NCI-H2196 treated with DMSO at 0.1 percent for 48 hours (cell line): ENCODE measurements at regions not wholly inside any gene's neighbourhood (a gene's known extent, or its start where the extent isn't known, plus 50 kb on each side); places are given as distances from the start of the nearest gene placed in this dataset.

ENCODE experiments used
- DNase-seq: peaks from one replicate; lab custom pipeline; 2025; ENCODE audit not compliant: unreplicated experiment; lab: John Stamatoyannopoulos, UW

DNA sequence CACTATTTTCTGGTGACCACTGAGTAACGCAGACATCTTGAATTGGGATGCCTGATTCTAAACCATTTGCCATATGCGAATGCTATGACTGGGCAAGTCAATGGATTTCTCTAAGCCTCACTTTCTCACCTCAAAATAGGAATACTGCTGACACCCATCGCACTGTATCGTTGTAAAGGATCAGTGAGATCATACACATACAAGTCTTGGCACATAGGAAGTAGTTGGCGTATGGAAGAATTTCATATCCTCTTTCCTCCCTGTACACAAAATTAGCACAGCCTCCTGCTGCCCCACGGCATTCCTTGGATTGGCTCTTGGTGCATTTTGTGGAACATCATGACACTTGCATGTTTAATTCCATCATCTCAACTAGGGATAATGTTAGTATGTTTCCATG lies 366.9 kb downstream of the CMPK2 start:
- no peak for DNase-seq

DNA sequence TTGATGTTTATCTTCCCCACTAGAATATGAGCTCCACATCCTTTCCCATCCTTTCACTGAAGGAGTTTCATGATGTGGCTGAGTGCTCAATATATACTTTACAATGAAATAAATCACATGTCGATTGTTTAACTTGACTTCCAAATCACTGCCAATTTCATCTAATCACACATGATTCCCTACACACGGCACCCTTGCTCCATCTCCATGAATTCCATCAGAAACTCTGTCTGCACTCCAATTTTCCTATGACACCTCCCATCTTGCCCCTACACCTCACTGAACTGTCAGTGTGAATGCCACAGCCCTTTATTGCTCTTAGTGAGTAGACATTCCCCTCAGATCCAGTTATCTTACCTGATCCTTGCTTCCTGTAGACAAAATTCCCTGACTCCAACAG lies 366.0 kb downstream of the CMPK2 start:
- DNase-seq = no peak

DNA sequence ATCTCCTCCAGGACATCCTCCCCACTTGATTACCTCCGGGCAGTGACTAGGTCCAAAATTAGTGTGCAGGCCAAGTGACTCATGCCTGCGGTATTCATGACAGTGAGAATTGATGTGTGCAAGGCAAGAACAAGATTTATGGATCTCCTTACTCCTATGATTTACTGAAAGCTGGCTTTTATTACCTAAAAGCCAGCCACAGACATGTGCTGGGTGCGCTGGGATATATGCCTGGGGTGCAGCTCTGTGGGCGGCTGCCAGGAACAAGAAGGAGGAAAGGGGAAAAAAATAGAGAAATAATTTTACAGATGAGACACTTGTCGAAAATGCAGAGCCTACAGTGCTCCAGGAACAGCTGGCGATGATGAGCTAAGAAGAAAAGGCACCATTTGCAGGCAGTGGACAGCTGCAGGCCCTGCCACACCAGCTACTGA lies 359.3 kb downstream of the CMPK2 start:
- no peak for DNase-seq

DNA sequence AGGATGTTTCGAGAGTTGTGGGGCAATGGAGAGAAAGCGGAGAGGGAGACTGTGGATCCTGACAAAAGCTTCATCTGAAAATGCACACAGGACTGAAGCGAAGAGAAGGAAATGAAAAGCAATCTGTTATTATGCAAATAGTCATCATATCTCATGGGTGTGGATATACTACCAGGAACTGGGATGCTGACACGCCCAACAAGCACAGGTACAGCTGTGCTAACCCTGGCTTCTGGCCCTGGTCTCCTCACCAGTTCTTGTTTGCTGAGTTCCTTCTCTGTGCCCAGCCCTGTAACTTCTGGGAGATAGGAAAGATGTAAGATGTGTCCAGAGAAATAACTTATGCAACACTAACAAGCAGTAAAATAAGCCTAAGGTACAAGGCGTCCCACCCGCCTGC lies 358.8 kb downstream of the CMPK2 start:
- DNase-seq = no peak

DNA sequence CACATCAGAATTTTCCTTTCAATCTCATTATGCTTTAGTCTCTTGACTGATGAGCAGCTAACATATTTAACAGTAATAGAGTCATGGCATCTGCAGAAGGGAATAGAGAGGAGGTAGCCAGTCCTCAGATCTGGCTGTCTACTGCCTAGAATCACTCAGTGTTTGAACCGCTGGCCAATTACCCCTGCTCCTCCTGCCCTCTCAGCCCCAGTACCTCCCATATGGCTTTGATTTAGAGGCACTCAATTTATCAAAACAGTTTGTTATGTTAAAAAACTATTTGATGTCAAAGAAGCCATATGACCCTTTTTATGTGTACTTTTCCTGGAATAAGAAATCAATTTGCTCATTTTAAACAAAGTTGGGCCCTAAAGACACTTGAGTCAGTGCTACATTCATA lies 355.2 kb downstream of the CMPK2 start:
- no peak for DNase-seq

DNA sequence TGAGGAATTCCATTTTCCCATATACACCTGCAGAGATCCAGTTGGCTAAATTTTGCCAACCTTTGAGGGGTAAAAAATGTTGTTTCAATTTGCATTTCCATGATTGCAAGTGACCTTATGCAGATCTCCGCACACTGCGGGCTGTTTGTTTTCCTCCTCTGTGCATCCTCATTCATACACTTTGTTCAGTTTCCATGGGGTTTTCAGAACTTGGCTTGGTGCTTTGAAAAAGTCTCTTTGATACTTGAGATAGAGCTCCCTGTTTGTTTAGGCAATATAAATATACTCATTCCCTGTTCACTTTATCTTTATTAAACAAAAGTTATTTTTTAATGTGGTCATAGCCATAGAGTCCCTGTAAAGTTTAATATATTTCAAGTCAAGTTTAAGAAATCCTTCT lies 353.1 kb downstream of the CMPK2 start:
- DNase-seq = no peak

DNA sequence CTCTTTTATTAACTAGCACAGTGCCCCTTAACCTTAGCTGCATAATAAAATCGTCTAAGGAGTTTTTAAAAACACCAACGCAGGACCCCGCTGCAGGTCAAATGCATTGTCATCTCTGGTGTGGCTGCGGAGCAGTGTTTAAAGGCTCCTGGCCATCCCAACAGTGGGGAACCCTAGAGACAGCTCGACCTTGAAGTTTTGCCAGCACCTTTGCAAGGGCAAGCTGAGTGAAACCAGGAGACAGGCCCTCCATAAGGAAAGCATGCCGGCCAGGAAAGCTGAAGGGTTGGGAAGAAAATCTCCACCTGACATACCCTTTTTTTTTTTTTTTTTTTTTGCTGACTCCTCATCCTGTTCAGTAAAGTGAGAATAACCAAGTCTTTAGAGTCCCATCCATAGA lies 349.0 kb downstream of the CMPK2 start:
- DNase-seq = no peak

DNA sequence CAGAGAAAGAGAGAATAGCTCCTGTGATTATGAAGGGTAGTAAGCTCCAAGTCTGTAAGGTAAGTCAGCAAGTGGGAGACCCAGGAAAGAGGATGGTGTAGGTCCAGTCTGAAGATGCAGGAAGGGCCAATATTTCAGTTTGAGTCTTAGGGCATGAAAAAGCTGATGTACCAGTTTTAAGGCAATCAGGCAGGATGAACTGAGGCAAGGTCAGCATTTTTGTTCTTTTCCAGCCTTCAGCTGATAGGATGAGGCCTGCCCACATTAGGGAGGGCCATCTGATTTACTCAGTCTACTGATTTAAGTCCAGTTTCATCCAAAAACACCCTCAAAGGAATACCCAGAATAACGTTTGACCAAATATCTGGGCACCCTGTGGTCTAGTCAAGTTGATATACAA lies 347.3 kb downstream of the CMPK2 start:
- no peak for DNase-seq

DNA sequence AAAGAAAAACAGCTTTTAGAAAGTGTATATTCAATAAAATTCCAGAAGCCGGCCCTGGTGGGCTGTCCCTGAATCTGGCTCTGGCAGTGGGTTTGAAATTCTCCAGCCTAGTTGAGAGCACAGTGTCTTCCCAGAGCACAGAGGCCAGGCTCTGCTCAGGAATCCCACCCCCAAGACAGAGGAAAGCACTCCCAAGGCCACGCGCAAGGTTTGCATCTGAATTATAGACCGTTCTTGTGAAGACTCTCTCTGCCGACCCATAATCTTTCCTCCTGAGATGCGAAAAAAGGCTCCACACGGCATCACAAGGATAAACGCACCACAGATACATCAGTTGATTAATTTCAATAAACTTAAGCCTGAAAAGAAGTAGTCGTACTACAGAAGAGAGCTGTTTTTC lies 342.2 kb downstream of the CMPK2 start:
- no peak for DNase-seq

DNA sequence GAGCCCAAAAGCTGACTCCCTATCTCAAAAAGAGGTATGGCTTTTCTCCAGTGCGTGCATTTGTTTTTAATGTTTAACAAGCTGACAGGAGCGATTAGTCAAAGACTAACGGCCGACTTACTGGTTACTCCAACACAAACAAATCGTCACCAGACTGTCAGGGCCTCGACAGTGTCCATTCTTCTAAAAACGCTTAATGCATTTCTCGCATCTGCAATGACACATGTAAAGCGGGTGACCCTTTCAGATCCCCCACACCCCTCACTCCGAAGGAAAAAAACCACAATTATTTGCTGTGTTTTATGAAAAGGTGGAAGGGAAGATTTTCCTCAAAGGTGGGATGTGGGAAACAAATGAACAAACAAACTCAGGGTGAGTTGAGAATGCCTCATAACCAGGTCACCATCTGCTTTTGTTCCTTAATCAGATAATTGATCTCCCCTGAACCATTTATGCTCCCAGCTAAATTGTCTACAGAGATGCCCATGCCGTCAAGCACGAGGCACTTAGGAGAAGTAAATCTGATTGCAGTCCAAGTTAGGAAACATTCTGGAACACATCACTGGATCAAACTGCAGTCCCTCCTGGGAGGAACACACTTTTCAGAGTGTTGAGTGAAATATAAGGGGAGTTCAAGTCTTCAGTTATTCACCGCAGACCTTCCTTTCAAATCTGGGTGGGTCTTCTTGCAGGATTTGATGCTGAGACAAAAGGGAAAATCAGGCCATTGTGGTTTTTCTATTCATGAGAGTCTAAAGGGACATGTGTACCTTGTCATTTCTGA lies 340.8 kb downstream of the CMPK2 start:
- no peak for DNase-seq

DNA sequence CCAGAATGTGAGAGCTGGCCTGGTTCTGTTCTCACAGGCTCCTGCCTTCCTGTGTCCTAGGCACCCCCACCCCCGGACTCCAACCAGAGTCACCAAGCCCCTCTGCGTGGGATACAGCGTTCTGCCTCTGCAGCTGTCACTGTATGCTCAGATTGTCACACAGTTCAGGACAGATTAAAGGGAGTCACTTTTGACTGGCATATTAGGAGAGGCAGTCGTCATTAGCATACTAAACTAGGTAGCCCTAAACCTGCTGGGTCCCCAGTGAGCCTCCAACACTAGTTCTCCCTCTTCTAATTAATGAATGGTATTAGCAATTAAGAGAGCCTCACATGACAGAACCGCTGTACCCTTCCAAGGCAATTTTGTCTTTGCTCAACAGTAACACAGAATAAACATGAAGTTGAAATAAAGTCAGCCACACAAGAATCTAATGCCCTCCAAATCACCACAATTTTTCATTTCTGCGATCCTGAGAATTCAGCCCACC lies 340.2 kb downstream of the CMPK2 start:
- no peak for DNase-seq

DNA sequence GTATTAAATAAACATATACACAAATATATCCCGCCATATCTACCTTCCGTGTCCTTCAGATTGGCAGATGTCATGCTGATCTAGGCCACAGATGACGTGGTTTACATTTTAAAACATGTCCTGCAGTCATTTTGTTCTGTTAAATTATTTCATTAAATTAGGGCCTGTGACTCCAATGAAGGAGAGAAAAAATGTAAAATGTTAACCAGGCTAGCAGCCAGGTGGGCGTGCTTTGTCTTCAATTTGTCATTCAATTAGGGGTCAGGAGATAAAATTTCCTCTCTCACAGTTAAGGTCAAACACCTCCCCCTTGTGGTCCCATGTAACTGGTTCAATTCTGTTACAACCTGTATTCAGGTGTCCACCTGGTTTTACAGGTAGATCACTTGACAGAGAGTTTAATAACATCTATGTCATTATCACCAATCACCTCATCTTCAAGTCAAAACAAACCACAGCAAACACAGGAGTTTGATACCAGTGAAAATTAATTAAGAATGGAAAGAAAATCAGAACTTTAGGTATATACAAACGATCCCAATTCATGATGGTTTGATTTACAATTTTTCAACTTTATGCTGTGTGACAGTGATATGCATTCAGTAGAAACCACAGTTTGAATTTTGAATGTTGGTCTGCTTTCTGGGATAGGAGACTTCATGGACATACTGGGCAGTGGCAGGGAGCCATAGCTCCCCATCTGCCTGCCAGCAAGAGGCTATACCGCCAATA lies 339.4 kb downstream of the CMPK2 start:
- DNase-seq = no peak

DNA sequence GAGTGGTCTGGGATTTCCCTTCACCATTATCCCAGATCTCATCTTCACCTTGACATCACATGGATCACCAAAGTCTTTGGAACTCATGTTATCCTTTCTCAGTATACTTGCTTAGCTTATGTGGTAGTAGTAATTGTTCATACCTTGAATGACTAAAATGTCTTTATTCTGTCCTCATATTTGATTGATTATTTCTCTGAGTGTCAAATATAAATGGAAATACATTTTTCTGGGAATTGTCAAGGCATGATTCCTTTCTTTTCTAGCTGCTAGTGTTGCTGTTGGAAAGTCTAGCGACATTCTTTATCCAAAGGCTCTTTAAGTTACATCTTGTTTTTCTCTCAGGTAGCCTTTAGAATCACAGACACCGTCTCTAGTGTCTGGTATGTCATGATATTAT lies 334.4 kb downstream of the CMPK2 start:
- no peak for DNase-seq

DNA sequence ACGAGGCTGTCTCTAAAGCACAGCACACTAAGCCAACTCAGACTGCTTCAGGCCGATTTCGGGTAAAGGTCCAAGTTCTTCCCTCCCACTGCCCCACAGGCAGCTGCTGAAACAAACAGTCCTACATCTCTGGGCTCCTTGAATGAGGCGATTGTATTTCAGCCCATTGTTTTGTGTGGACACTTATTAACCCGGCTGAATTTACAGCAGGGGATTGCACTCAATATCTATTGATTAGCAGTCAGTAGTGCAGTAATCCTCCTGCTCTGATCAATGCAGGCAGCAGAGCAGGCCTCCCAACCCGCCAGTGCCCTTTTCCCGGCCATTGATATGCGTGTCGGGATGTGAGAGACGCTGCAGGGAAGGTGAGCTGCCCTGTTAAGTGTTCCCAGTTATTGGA lies 330.1 kb downstream of the CMPK2 start:
- DNase-seq = no peak

DNA sequence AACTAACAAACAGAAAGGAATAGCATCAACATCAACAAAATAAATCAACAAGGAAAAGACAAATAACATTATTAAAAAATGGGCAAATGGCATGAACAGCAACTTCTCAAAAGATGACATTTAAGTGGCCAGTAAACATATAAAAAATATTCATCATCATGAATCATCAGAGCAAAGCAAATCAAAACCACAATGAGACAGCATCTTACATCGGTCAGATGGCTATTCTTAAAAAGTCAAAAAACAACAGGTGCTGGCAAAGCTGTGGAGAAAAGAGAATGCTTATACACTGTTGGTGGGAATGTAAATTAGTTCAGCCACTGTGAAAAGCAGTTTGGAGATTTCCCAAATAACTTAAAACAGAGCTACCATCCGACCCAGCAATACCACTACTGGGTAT lies 327.1 kb downstream of the CMPK2 start:
- no peak for DNase-seq

DNA sequence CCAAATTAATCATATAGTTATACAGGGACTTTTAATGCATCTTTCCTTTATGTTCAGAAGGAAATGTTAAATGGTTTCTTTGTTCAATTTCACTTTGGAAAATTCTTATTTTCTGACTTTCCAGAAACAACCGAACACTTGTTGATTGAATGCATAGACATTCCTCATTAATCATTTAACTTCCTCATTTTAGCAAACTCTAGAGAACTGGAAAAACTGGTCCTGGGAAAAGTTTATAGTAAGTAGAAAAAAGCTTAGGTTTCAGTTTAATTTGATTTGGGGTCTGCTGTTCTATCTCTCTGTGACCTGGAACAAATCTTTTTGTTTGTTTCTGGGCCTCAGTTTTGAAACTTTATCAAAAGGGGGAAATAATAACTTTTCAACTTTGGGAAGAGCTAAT lies 320.4 kb downstream of the CMPK2 start:
- DNase-seq = no peak

DNA sequence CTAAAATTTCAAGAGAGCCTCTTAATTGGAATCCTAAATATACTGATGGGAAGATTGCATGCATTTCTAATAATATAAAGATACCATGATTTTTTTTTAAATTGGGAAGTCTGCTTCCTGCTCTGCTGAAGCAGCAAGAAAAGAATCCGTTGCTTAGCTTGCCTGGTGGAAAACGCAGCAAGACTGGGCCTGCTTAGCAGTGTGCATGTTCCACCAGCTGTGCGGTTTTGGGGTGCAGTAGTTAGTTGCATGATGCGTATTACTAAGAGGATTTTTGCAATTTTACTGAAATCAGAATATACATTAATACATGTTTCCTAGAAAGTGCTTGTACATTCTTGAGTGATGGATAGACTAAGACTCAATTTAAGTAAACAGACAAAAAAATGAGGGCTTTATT lies 319.9 kb downstream of the CMPK2 start:
- no peak for DNase-seq

DNA sequence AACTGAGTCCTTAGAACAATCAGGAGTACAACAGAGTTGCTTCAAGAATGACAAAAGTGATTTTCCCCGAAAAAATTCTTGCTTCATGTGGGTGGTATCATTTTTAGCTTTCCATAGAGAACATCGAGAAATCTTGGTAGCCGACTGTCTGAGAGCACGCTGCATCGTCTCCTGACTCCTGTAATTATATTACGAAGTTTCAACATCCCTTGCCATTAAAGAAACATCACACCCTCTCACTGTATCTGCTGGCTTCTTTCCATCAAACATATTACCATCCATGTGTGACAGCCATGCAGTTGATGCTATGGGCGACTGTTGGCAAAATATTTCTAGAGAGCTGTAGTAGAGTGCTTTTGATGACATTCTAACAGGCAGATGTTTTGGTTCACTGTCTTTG lies 311.2 kb downstream of the CMPK2 start:
- DNase-seq = no peak

DNA sequence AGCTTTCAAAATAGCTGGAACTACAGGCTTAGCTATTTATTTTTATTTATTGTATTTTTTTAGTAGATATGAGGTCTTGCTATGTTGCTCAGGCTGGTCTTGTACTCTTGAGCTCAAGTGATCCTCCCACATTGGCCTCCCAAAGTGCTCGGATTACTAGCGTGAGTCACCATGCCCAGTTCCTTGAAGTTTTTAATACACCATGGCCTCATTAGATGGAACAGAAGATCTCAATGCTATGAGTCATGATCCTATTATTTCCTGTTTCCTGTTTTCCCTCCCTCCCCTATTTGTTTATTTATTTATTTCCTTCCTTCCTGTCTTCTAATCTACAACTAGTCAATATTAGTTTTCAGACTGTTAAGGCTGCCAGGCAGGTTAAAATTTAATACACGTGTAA lies 309.0 kb downstream of the CMPK2 start:
- no peak for DNase-seq

DNA sequence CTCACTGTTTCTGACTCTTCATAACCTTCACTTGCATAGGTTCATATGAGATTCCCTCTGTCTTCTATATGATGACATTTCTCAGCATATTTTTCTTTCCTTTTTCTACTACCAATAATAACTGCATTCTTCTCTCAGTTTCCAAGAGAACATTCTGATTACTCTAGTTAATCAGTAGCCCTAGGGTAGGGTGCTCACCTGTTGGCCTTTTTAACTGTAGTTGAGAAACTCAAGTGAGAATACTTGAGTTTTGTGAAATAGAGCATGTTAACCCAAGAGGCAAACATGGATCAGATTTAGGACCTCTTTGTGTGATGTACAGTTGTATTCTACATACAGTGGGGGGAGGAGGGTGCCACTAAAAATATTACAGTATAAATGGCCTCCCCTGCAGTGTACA lies 308.0 kb downstream of the CMPK2 start:
- no peak for DNase-seq

DNA sequence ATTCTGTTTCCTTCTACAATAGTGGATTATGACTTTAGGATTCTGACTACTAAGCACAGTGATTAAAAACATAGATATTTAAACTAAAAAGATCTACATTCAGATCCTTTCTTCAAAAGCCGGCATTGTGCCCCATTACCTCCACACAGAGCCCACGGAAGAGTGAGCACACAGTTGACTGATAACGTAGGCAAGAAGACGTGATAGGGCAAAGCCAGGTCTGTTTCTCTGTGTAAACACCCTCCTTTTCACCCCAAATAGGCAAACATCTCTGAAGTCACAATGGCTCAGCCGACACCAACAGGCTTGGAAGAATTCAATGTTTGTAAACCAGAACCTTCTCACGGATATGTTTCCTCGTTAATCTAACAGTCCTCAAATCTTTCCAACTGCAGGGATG lies 302.9 kb downstream of the CMPK2 start:
- DNase-seq = no peak

DNA sequence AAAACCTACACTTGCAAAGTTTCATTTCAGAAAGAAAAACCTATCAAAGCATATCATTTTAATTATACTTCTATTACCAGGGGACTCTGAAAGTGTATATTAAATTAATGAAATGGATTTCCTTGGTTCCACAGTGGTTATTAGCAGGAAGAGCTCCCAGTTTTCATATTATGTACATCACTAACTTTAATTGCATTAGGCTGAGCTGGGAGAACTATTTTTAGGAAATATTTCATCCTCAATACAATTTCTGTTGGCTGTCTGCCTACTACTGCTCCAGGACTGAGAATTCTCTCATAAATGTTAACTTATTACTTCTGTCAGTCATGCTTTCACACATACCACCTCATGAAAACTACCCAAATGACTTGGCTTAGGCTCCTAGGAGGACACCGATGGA lies 301.4 kb downstream of the CMPK2 start:
- DNase-seq = no peak

DNA sequence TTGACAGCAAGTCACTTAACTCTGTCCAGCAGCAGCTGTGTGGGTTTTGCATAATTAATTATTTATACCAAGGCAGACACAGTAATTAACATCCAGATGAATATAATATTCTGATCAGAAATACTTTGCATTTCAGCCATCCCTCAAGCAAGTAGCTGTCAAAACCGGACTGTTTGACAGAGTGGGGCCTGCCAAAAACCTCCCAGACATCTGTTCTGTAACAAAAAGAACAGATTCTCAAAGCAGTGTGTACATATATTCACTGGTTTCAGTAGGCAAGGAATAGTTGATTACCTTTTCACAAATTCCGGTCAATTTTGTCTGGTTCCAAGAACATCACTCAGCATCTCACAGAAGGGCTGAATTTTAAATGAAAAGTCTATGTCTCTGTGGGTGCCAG lies 291.6 kb downstream of the CMPK2 start:
- no peak for DNase-seq
